ENCODE measurements at regions not wholly inside any gene's neighbourhood (a gene's known extent, or its start where the extent isn't known, plus 50 kb on each side); places are given as distances from the start of the nearest gene placed in this dataset.

- Histone ChIP-seq H3K27ac (no peak overlapping the region), H3K4me3 (no peak overlapping the region), H3K9me3 (no peaks in the 10 kb centered on the region), H3K36me3 (no peaks in the 10 kb centered on the region), H3K27me3 (no peaks in the 10 kb centered on the region), H3K4me1 (no peaks in the 10 kb centered on the region)
- 77 to 80% methylated on average over 2 of the region's 2 CpGs for WGBS, 2 donors
- no peak for TF ChIP-seq POLR2AphosphoS5 (IDR thresholded peaks at IDR 0.05)
- no peak for TF ChIP-seq CTCF (IDR thresholded peaks at IDR 0.05)
- no peak for TF ChIP-seq POLR2A (IDR thresholded peaks at IDR 0.05)
- no peak for TF ChIP-seq EP300 (IDR thresholded peaks at IDR 0.05)
- intact Hi-C loops (cut with DNase I) = no loop called here
- DNase-seq = no peak
These were observed 127.7 kb upstream of the PDGFD start for GRCh38 chr11:104291646-104292045.

- TF ChIP-seq EP300 (IDR thresholded peaks at IDR 0.05) (no peak), POLR2A (IDR thresholded peaks at IDR 0.05) (no peak), CTCF (IDR thresholded peaks at IDR 0.05) (no peak), POLR2AphosphoS5 (IDR thresholded peaks at IDR 0.05) (no peak)
- Histone ChIP-seq H3K4me1 (no peaks in the 10 kb centered on the region), H3K27ac (no peak overlapping the region), H3K9me3 (no peaks in the 10 kb centered on the region), H3K27me3 (no peaks in the 10 kb centered on the region), H3K36me3 (no peaks in the 10 kb centered on the region), H3K4me3 (no peak overlapping the region)
- no peak for DNase-seq
- WGBS, 2 donors = 70 to 85% methylated on average over 1 of the region's 1 CpG
- intact Hi-C loops (cut with DNase I) = no loop called here
These were observed 122.2 kb upstream of the PDGFD start for GRCh38 chr11:104286129-104286528.

- DNase-seq = no peak
- no peak overlapping the region for H3K27ac ChIP-seq
- H3K36me3 ChIP-seq = no peaks in the 10 kb centered on the region
- H3K9me3 ChIP-seq = no peaks in the 10 kb centered on the region
- no peaks in the 10 kb centered on the region for H3K27me3 ChIP-seq
- H3K4me1 ChIP-seq = no peaks in the 10 kb centered on the region
- TF ChIP-seq POLR2A (IDR thresholded peaks at IDR 0.05) (no peak), EP300 (IDR thresholded peaks at IDR 0.05) (no peak), CTCF (IDR thresholded peaks at IDR 0.05) (no peak)
- intact Hi-C loops (cut with DNase I) = no loop called here
- no peak overlapping the region for H3K4me3 ChIP-seq
These were observed 115.6 kb upstream of the PDGFD start for GRCh38 chr11:104279587-104279986.

GRCh38 chr11:104275992-104276391 is 112.0 kb upstream of the PDGFD start:
- H3K27ac ChIP-seq = no peak overlapping the region
- TF ChIP-seq POLR2A (IDR thresholded peaks at IDR 0.05) (no peak), CTCF (IDR thresholded peaks at IDR 0.05) (no peak), POLR2AphosphoS5 (IDR thresholded peaks at IDR 0.05) (no peak), EP300 (IDR thresholded peaks at IDR 0.05) (no peak)
- 51 to 59% methylated on average over 2 of the region's 2 CpGs for WGBS, 2 donors
- H3K4me3 ChIP-seq = no peak overlapping the region
- H3K9me3 ChIP-seq = no peaks in the 10 kb centered on the region
- DNase-seq = no peak
- intact Hi-C loops (cut with DNase I) = no loop called here
- H3K4me1 ChIP-seq = no peaks in the 10 kb centered on the region
- H3K36me3 ChIP-seq = no peaks in the 10 kb centered on the region
- no peaks in the 10 kb centered on the region for H3K27me3 ChIP-seq

- Histone ChIP-seq H3K4me1 (no peaks in the 10 kb centered on the region), H3K9me3 (no peaks in the 10 kb centered on the region), H3K4me3 (no peak overlapping the region), H3K36me3 (no peaks in the 10 kb centered on the region), H3K27me3 (no peaks in the 10 kb centered on the region), H3K27ac (no peak overlapping the region)
- 30 to 63% methylated on average over 2 of the region's 2 CpGs for WGBS, 2 donors
- intact Hi-C loops (cut with DNase I) = no loop called here
- TF ChIP-seq POLR2A (IDR thresholded peaks at IDR 0.05) = no peak
- TF ChIP-seq POLR2AphosphoS5 (IDR thresholded peaks at IDR 0.05) = no peak
- TF ChIP-seq EP300 (IDR thresholded peaks at IDR 0.05) = no peak
- no peak for TF ChIP-seq CTCF (IDR thresholded peaks at IDR 0.05)
- no peak for DNase-seq
These were observed 96.5 kb upstream of the PDGFD start for GRCh38 chr11:104260456-104260855.
